HuH-7.5 (cell line): ENCODE measurements at regions not wholly inside any gene's neighbourhood (a gene's known extent, or its start where the extent isn't known, plus 50 kb on each side); places are given as distances from the start of the nearest gene placed in this dataset.

Experiments
- DNase-seq: peaks from one replicate; pipeline ENCODE4 v3.0.0; 2011; ENCODE audit warnings: low spot score

GRCh38 chr1:68331117-68331865 is 99.0 kb upstream of the WLS start:
- no peak for DNase-seq

GRCh38 chr1:68330391-68330790 is 98.1 kb upstream of the WLS start:
- no peak for DNase-seq

GRCh38 chr1:68329096-68329835 is 96.9 kb upstream of the WLS start:
- DNase-seq = no peak

- DNase-seq = no peak
Observed at GRCh38 chr1:68328490-68328889, 96.2 kb upstream of the WLS start.

GRCh38 chr1:68327414-68327813 is 95.1 kb upstream of the WLS start:
- DNase-seq = no peak

GRCh38 chr1:68326481-68326880 is 94.2 kb upstream of the WLS start:
- DNase-seq = no peak

GRCh38 chr1:68324316-68324715 is 92.0 kb upstream of the WLS start:
- DNase-seq = no peak

- no peak for DNase-seq
Observed at GRCh38 chr1:68322837-68323687, 90.7 kb upstream of the WLS start.

GRCh38 chr1:68322096-68322495 is 89.8 kb upstream of the WLS start:
- DNase-seq = no peak

GRCh38 chr1:68321084-68321685 is 88.9 kb upstream of the WLS start:
- DNase-seq = peak; percentile 44

- DNase-seq = no peak
Observed at GRCh38 chr1:68320349-68320748, 88.0 kb upstream of the WLS start.

- DNase-seq = no peak
Observed at GRCh38 chr1:68319907-68320306, 87.6 kb upstream of the WLS start.

GRCh38 chr1:68317543-68317942 is 85.2 kb upstream of the WLS start:
- DNase-seq = no peak

GRCh38 chr1:68314151-68314780 is 81.9 kb upstream of the WLS start:
- DNase-seq = no peak

GRCh38 chr1:68313735-68314134 is 81.4 kb upstream of the WLS start:
- no peak for DNase-seq

GRCh38 chr1:68308034-68308433 is 75.7 kb upstream of the WLS start:
- no peak for DNase-seq

GRCh38 chr1:68307378-68307787 is 75.1 kb upstream of the WLS start:
- DNase-seq = no peak

- DNase-seq = no peak
Observed at GRCh38 chr1:68301471-68302001, 69.2 kb upstream of the WLS start.

- DNase-seq = no peak
Observed at GRCh38 chr1:68294367-68295066, 62.2 kb upstream of the WLS start.

GRCh38 chr1:68293609-68294366 is 61.5 kb upstream of the WLS start:
- DNase-seq = no peak
